Transverse colon (tissue), 4 donors: ENCODE measurements at regions not wholly inside any gene's neighbourhood (a gene's known extent, or its start where the extent isn't known, plus 50 kb on each side); places are given as distances from the start of the nearest gene placed in this dataset.

Experiments used
- DNase-seq: peaks from one replicate; pipeline ENCODE4 v3.0.0-alpha.2; 2019
- H3K27ac ChIP-seq, 4 donors: fragments of 200-600 bp; sonication (generic); 2 replicates each; pipeline ENCODE4 v1.5.1; 2016 to 2018; ENCODE audit warnings: inconsistent platforms in 4 of 4
- H3K27me3 ChIP-seq: fragments of 200-600 bp; sonication (generic); 2 replicates; pipeline ENCODE4 v1.5.1; 2017; ENCODE audit warnings: inconsistent platforms
- H3K36me3 ChIP-seq, 4 donors: fragments of 200-600 bp; sonication (generic); 2 replicates each; pipeline ENCODE4 v1.5.1; 2017 to 2019; ENCODE audit warnings: inconsistent platforms in 4 of 4
- H3K4me1 ChIP-seq, 4 donors: fragments of 200-600 bp; sonication (generic); 2 replicates each; pipeline ENCODE4 v1.5.1; 2017 to 2020; ENCODE audit warnings: inconsistent platforms in 4 of 4
- H3K4me3 ChIP-seq, 4 donors: fragments of 200-600 bp; sonication (generic); 1 replicate in 1 of 4; 2 replicates in 3 of 4; pipeline versions ENCODE4 v1.5.1 to v1.6.1; 2017 to 2019; ENCODE audit warnings: inconsistent platforms in 4 of 4
- H3K9me3 ChIP-seq, 2 donors: fragments of 200-600 bp; sonication (generic); 2 replicates each; pipeline ENCODE4 v1.5.1; 2017 to 2019; ENCODE audit warnings: inconsistent platforms in 2 of 2
- CTCF ChIP-seq, 5 experiments: fragments of 200-600 bp in 3 of 5; fragments of 450-650 bp in 2 of 5; sonication (generic) in 3 of 5; IDR thresholded peaks; 1 replicate in 2 of 5; 2 replicates in 3 of 5; pipeline ENCODE4 v1.5.1; 2016 to 2017; ENCODE audit warnings: antibody characterized with exemption in 5 of 5, inconsistent platforms in 3 of 5, mild to moderate bottlenecking in 2 of 5, moderate library complexity in 1 of 5
- EP300 ChIP-seq: sonication (generic); formaldehyde crosslinking; IDR thresholded peaks from one replicate; pipeline ENCODE4 v1.6.1; 2017; ENCODE audit warnings: antibody characterized with exemption, low read depth
- POLR2A ChIP-seq: fragments of 450-650 bp; IDR thresholded peaks from one replicate; pipeline ENCODE4 v1.6.1; 2016; ENCODE audit warnings: antibody characterized with exemption, mild to moderate bottlenecking, moderate library complexity
- POLR2AphosphoS5 ChIP-seq, 3 donors: sonication (generic); formaldehyde crosslinking; IDR thresholded peaks; one replicate each; pipeline ENCODE4 v1.6.1; 2016; ENCODE audit warnings: antibody characterized with exemption in 3 of 3
- WGBS, 2 donors: methylation state at CpG; one replicate each; pipeline ENCODE4 v1.1.5; 2018; ENCODE audit warnings: low coverage in 1 of 2; 5-methylcytosine and 5-hydroxymethylcytosine counted together
- in situ Hi-C, 4 donors: fragments of 200-750 bp; cut with MboI; loops; one replicate each; pipeline versions ENCODE4 v1.15.0 to v1.15.1; 2017; ENCODE audit warnings: low sequenced_read_pairs in 3 of 4, low pct_ligation_motif_present in 1 of 4, low pct_unique_long_range_greater_than_20kb in 1 of 4
- intact Hi-C: fragments of 100-400 bp; cut with DNase I; formaldehyde crosslinking; loops from one replicate; pipeline ENCODE4 v1.15.1; 2023; ENCODE audit warnings: low total_unique reads

- Histone ChIP-seq H3K4me3 (no peak overlapping the region), H3K9me3 (no peaks in the 10 kb centered on the region), H3K36me3 (no peaks in the 10 kb centered on the region), H3K27me3 (no peaks in the 10 kb centered on the region), H3K4me1 (peaks cover 0 to 20% (median 11%) of the 10 kb centered on the region in 4 donors), H3K27ac (no peak overlapping the region)
- no peak for DNase-seq
- in situ Hi-C loops, result no loop called here
- no peak for TF ChIP-seq EP300
- TF ChIP-seq CTCF (IDR thresholded peaks at IDR 0.05), result no peak
- TF ChIP-seq POLR2A, result no peak
- TF ChIP-seq POLR2AphosphoS5 (IDR thresholded peaks at IDR 0.05), result no peak
- intact Hi-C loops, result no loop called here
- 79 to 85% methylated on average over 3 of the region's 3 CpGs for WGBS, 2 donors
Measured at GRCh38 chr4:128690011-128690410, 119.5 kb upstream of the JADE1 start.

- H3K27ac ChIP-seq, result peak overlapping the region in 1 of 4 donors; percentile 0
- no peaks in the 10 kb centered on the region for H3K36me3 ChIP-seq
- 79% methylated on average over 3 of the region's 3 CpGs for WGBS, 2 donors
- intact Hi-C loops (no loop called here), in situ Hi-C loops (no loop called here)
- H3K4me1 ChIP-seq, result peaks cover 0 to 20% (median 11%) of the 10 kb centered on the region in 4 donors
- H3K9me3 ChIP-seq, result no peaks in the 10 kb centered on the region
- H3K27me3 ChIP-seq, result no peaks in the 10 kb centered on the region
- no peak for DNase-seq
- H3K4me3 ChIP-seq, result no peak overlapping the region
- no peak for TF ChIP-seq CTCF (IDR thresholded peaks at IDR 0.05)
- no peak for TF ChIP-seq POLR2A
- no peak for TF ChIP-seq POLR2AphosphoS5 (IDR thresholded peaks at IDR 0.05)
- TF ChIP-seq EP300, result no peak
Measured at GRCh38 chr4:128688846-128689437, 120.6 kb upstream of the JADE1 start.

- intact Hi-C loops, result no loop called here
- in situ Hi-C loops, result no loop called here
- peak overlapping the region in 2 of 4 donors; percentile 0 to 3 for H3K27ac ChIP-seq
- no peaks in the 10 kb centered on the region for H3K27me3 ChIP-seq
- no peaks in the 10 kb centered on the region for H3K9me3 ChIP-seq
- TF ChIP-seq EP300 (no peak), POLR2AphosphoS5 (IDR thresholded peaks at IDR 0.05) (no peak), CTCF (IDR thresholded peaks at IDR 0.05) (no peak), POLR2A (no peak)
- 40% methylated on average over 3 of the region's 3 CpGs for WGBS, 2 donors
- H3K4me3 ChIP-seq, result no peak overlapping the region
- DNase-seq, result no peak
- H3K4me1 ChIP-seq, result peaks cover 0 to 20% (median 11%) of the 10 kb centered on the region in 4 donors
- H3K36me3 ChIP-seq, result no peaks in the 10 kb centered on the region
Measured at GRCh38 chr4:128688033-128688721, 121.3 kb upstream of the JADE1 start.

- no peak for DNase-seq
- H3K27me3 ChIP-seq, result no peaks in the 10 kb centered on the region
- no peak overlapping the region for H3K4me3 ChIP-seq
- H3K9me3 ChIP-seq, result no peaks in the 10 kb centered on the region
- whole genome bisulfite sequencing, 2 donors, result 85% methylated on average over 2 of the region's 2 CpGs; no CpG with 5 or more reads in 1 of the 2 donors
- intact Hi-C loops (no loop called here), in situ Hi-C loops (no loop called here)
- H3K27ac ChIP-seq, result no peak overlapping the region
- no peaks in the 10 kb centered on the region for H3K36me3 ChIP-seq
- TF ChIP-seq CTCF (IDR thresholded peaks at IDR 0.05) (no peak), POLR2A (no peak), EP300 (no peak), POLR2AphosphoS5 (IDR thresholded peaks at IDR 0.05) (no peak)
- peaks cover 0 to 20% (median 11%) of the 10 kb centered on the region in 4 donors for H3K4me1 ChIP-seq
Measured at GRCh38 chr4:128686810-128687209, 122.7 kb upstream of the JADE1 start.
